ENCODE measurements at regions not wholly inside any gene's neighbourhood (a gene's known extent, or its start where the extent isn't known, plus 50 kb on each side); places are given as distances from the start of the nearest gene placed in this dataset.

GRCh38 chr17:33914125-33914524 is 341.0 kb upstream of the CCL2 start:
- TF ChIP-seq CTCF (IDR thresholded peaks at IDR 0.05) (no peak), POLR2A (IDR thresholded peaks at IDR 0.05) (no peak), EP300 (IDR thresholded peaks at IDR 0.05) (no peak)
